Vagina (tissue), 2 donors: ENCODE measurements at regions not wholly inside any gene's neighbourhood (a gene's known extent, or its start where the extent isn't known, plus 50 kb on each side); places are given as distances from the start of the nearest gene placed in this dataset.

Source experiments
- DNase-seq, 2 donors: peaks; one replicate each; pipeline ENCODE4 v3.0.0-alpha.2; 2017; ENCODE audit errors: extremely low spot score in 2 of 2
- H3K27ac ChIP-seq: fragments of 200-600 bp; sonication (generic); one replicate; pipeline ENCODE4 v1.5.1; 2019
- H3K27me3 ChIP-seq: fragments of 200-600 bp; sonication (generic); one replicate; pipeline ENCODE4 v1.5.1; 2019
- H3K36me3 ChIP-seq, 2 donors: fragments of 200-600 bp; sonication (generic); one replicate each; pipeline ENCODE4 v1.5.1; 2017 to 2019
- H3K4me1 ChIP-seq: fragments of 200-600 bp; sonication (generic); one replicate; pipeline ENCODE4 v1.5.1; 2019
- H3K4me3 ChIP-seq, 2 donors: fragments of 200-600 bp; sonication (generic); 1 replicate in 1 of 2; 2 replicates in 1 of 2; pipeline ENCODE4 v1.5.1; 2016 to 2019
- H3K9me3 ChIP-seq: fragments of 200-600 bp; sonication (generic); one replicate; pipeline ENCODE4 v1.5.1; 2019
- POLR2A ChIP-seq, 2 donors: fragments of 450-650 bp; IDR thresholded peaks; one replicate each; pipeline ENCODE4 v1.6.1; 2017; ENCODE audit warnings: antibody characterized with exemption in 2 of 2, mild to moderate bottlenecking in 2 of 2, moderate library complexity in 2 of 2
- POLR2AphosphoS5 ChIP-seq, 2 donors: sonication (generic); formaldehyde crosslinking; IDR thresholded peaks; one replicate each; pipeline ENCODE4 v1.9.0; 2017; ENCODE audit warnings: antibody characterized with exemption in 2 of 2, mild to moderate bottlenecking in 2 of 2, low read depth in 1 of 2; ENCODE audit not compliant: insufficient read depth in 1 of 2
- intact Hi-C: fragments of 100-400 bp; cut with DNase I; formaldehyde crosslinking; loops from one replicate; pipeline ENCODE4 v1.15.1; 2023
- TF ChIP-seq, protein P1 (sequence below), 3 experiments: fragments of 450-650 bp in 2 of 3; fragments of 200-600 bp in 1 of 3; sonication (generic) in 1 of 3; IDR thresholded peaks; one replicate each; pipeline ENCODE4 v1.5.1; 2017 to 2019; ENCODE audit warnings: antibody characterized with exemption in 3 of 3, mild to moderate bottlenecking in 2 of 3, moderate library complexity in 2 of 3

DNA sequence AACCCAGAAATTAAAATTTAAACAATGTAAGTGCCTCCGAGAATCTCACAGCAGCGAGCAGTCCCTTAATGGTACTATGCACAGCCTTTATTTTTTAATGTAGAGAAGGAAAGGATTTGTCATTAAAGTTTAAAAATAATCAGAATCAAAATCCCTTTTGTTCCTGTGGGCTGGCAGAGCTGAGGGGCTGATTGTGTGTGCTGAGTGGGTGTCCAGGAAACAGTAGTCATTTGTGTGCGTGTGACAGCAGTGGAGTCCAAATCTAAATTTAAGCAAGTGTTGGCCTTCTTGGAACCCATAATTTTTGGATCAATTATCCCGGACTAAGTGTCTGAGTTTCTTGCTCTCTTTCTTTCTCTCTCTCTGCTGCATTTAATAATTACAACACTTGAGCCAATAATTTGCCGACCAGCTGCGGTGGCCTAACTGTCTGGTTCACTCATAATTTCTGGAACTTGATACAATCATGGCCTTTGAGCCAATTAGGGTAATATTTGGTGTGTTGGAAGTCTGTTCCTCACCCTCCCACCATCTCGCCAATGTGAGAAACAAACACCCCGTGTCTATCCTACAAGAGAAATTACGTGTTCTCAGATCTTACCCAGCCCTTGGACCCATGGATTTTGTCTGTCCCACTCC lies 528.0 kb downstream of the SOX6 start:
- H3K4me3 ChIP-seq: no peak overlapping the region

DNA sequence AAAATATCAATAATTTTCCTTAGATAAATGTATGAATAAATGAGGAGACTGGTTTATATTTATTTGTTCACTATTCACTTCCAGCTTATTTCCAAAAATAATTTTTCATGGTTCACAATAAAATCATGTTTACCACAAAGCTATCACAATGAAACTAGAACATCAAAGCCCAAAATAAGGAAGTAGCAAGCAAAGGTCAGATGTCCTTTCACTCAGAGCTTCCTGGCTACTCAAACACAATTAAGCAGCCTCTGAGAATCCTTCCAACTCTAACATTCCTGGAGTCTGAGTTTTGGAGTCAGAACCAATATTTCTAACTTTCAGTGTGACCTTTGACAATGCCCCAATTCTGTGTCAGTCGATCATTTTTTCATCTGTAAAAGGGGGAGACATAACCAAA lies 527.0 kb downstream of the SOX6 start:
- DNase-seq: no peak
- H3K36me3 ChIP-seq: no peaks in the 10 kb centered on the region
- no peaks in the 10 kb centered on the region for H3K9me3 ChIP-seq
- no peaks in the 10 kb centered on the region for H3K4me1 ChIP-seq
- H3K27ac ChIP-seq: no peak overlapping the region
- intact Hi-C loops: no loop called here
- no peak overlapping the region for H3K4me3 ChIP-seq
- TF ChIP-seq POLR2AphosphoS5 (IDR thresholded peaks at IDR 0.05; ENCODE audit: insufficient read depth in 1 of 2, low read depth in 1 of 2): peak in 1 of 2 donors; percentile 60
- no peak for TF ChIP-seq POLR2A (IDR thresholded peaks at IDR 0.05)
- TF ChIP-seq, protein P1, sequence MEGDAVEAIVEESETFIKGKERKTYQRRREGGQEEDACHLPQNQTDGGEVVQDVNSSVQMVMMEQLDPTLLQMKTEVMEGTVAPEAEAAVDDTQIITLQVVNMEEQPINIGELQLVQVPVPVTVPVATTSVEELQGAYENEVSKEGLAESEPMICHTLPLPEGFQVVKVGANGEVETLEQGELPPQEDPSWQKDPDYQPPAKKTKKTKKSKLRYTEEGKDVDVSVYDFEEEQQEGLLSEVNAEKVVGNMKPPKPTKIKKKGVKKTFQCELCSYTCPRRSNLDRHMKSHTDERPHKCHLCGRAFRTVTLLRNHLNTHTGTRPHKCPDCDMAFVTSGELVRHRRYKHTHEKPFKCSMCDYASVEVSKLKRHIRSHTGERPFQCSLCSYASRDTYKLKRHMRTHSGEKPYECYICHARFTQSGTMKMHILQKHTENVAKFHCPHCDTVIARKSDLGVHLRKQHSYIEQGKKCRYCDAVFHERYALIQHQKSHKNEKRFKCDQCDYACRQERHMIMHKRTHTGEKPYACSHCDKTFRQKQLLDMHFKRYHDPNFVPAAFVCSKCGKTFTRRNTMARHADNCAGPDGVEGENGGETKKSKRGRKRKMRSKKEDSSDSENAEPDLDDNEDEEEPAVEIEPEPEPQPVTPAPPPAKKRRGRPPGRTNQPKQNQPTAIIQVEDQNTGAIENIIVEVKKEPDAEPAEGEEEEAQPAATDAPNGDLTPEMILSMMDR (IDR thresholded peaks at IDR 0.05): no peak
- no peaks in the 10 kb centered on the region for H3K27me3 ChIP-seq

More for the DNA sequence above, 528.0 kb downstream of the SOX6 start:
- DNase-seq: no peak
- intact Hi-C loops: no loop called here
- Histone ChIP-seq H3K4me1 (no peaks in the 10 kb centered on the region), H3K9me3 (no peaks in the 10 kb centered on the region), H3K27me3 (no peaks in the 10 kb centered on the region), H3K27ac (no peak overlapping the region), H3K36me3 (no peaks in the 10 kb centered on the region)
- TF ChIP-seq, protein P1 (IDR thresholded peaks at IDR 0.05): no peak
- TF ChIP-seq POLR2AphosphoS5 (IDR thresholded peaks at IDR 0.05; ENCODE audit: insufficient read depth in 1 of 2, low read depth in 1 of 2): no peak
- TF ChIP-seq POLR2A (IDR thresholded peaks at IDR 0.05): no peak

DNA sequence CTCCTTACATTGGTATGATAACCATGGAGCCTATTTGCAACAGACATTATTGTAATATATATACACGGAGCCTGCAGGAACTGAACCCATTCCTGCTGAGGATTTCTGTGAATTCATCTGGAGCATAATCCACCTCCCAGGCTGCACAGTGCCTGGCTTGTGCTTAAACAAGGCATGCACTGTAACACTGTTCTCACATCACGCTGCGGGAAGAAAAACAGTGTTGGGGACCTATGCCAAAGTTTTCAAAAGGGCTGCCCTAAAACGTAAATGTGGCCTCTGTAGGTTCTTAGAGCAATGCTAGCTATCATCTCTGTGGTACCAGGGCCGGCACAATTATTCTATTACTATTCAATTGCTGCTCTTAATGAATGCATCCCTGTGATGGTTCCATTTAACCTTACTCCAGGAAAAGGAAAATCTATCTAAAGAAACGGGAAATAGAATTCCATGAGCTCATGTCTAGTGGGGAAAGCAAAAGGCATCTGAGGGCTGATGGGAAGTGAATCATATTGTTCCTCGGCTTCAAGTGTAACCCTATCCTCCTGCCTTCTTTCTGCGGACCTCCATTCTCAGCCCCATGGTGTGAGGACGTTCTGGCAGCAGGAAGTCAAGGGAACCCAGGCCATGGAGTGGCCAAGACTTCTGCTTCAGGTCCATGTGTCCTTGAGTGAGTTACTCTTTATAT lies 525.5 kb downstream of the SOX6 start:
- Histone ChIP-seq H3K36me3 (no peaks in the 10 kb centered on the region), H3K9me3 (no peaks in the 10 kb centered on the region), H3K27me3 (no peaks in the 10 kb centered on the region), H3K4me3 (no peak overlapping the region), H3K27ac (no peak overlapping the region), H3K4me1 (no peaks in the 10 kb centered on the region)
- intact Hi-C loops: no loop called here
- no peak for DNase-seq
- no peak for TF ChIP-seq POLR2A (IDR thresholded peaks at IDR 0.05)
- TF ChIP-seq, protein P1 (IDR thresholded peaks at IDR 0.05): no peak
- no peak for TF ChIP-seq POLR2AphosphoS5 (IDR thresholded peaks at IDR 0.05; ENCODE audit: insufficient read depth in 1 of 2, low read depth in 1 of 2)

DNA sequence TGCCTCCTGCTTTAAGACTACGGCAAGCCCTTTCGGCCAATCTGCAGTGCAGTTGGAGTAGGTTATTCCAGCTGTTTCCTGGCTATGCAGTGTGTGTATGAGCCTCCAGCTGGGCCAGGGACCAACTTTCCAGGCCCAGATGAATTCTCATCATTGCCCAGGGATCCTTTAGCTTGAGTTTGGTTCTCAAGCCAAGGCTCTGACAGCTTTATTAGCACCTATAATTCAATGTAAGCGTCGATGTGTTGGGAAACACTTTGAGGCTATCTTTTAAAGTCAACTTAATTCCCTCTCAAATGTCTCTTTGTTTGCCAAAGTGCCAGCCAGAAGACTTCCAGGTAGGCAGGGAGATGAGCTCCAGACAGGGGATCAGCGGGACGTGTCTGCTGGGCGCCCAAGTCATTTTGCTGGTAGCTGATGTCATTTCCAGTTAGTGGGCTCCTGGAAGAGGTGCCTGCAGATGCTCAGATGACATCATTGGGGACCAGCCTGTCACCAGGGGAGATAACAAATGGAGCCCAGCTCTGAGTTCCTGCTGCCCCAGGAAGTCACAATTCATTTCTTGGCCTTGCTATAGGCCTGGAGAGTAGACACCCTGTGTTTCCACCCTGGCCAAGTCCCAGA lies 520.4 kb downstream of the SOX6 start:
- Histone ChIP-seq H3K4me1 (no peaks in the 10 kb centered on the region), H3K27me3 (no peaks in the 10 kb centered on the region), H3K27ac (no peak overlapping the region), H3K9me3 (no peaks in the 10 kb centered on the region), H3K4me3 (no peak overlapping the region), H3K36me3 (no peaks in the 10 kb centered on the region)
- no peak for DNase-seq
- intact Hi-C loops: no loop called here
- TF ChIP-seq POLR2A (IDR thresholded peaks at IDR 0.05): no peak
- no peak for TF ChIP-seq POLR2AphosphoS5 (IDR thresholded peaks at IDR 0.05; ENCODE audit: insufficient read depth in 1 of 2, low read depth in 1 of 2)
- TF ChIP-seq, protein P1 (IDR thresholded peaks at IDR 0.05): no peak

DNA sequence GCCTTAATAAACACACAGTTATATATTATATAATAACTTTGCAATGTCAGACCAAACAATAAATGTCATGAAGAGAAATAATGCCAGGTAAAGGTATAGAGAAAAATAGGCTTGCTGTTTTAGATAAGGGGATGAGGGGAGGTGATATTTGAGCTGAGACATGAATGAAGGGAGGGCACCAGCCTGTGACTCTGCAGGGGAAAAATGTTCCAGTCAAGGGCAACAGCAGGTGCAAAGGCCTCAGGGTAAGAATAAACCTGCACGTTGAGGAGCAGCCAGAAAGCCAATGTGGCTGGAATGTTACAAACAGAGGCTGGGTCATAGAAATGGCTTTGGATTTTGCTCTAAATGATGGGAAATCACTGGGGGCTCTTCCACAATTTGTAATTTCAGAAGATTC lies 519.6 kb downstream of the SOX6 start:
- H3K27ac ChIP-seq: no peak overlapping the region
- no peak overlapping the region for H3K4me3 ChIP-seq
- H3K27me3 ChIP-seq: no peaks in the 10 kb centered on the region
- H3K4me1 ChIP-seq: no peaks in the 10 kb centered on the region
- H3K36me3 ChIP-seq: no peaks in the 10 kb centered on the region
- no peaks in the 10 kb centered on the region for H3K9me3 ChIP-seq
- TF ChIP-seq, protein P1 (IDR thresholded peaks at IDR 0.05): no peak
- TF ChIP-seq POLR2AphosphoS5 (IDR thresholded peaks at IDR 0.05; ENCODE audit: insufficient read depth in 1 of 2, low read depth in 1 of 2) (no peak), POLR2A (IDR thresholded peaks at IDR 0.05) (no peak)
- no peak for DNase-seq
- intact Hi-C loops: no loop called here
